ENCODE measurements at regions not wholly inside any gene's neighbourhood (a gene's known extent, or its start where the extent isn't known, plus 50 kb on each side); places are given as distances from the start of the nearest gene placed in this dataset.

DNA sequence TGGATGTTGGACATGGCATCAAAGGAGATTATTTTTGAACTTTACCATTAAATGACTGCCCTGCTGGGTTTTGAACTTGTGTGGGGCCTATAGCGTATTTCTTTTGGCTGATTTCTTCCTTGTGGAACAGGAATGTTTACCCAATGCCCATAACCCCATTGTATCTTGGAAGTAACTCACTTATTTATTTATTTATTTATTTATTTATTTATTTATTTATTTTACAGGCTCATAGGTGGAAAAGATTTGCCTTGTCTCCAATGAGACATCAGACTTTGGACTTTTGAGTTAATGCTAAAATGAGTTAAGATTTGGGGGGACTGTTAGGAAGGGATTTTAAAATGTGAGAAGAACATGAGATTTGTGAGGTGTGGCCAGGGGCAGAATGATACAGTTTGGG, 273.1 kb downstream of the SLITRK2 start:
- TF ChIP-seq, protein P1, sequence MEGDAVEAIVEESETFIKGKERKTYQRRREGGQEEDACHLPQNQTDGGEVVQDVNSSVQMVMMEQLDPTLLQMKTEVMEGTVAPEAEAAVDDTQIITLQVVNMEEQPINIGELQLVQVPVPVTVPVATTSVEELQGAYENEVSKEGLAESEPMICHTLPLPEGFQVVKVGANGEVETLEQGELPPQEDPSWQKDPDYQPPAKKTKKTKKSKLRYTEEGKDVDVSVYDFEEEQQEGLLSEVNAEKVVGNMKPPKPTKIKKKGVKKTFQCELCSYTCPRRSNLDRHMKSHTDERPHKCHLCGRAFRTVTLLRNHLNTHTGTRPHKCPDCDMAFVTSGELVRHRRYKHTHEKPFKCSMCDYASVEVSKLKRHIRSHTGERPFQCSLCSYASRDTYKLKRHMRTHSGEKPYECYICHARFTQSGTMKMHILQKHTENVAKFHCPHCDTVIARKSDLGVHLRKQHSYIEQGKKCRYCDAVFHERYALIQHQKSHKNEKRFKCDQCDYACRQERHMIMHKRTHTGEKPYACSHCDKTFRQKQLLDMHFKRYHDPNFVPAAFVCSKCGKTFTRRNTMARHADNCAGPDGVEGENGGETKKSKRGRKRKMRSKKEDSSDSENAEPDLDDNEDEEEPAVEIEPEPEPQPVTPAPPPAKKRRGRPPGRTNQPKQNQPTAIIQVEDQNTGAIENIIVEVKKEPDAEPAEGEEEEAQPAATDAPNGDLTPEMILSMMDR (IDR thresholded peaks at IDR 0.05; ENCODE audit: low read length), result no peak
- TF ChIP-seq EZH2 (IDR thresholded peaks at IDR 0.05; ENCODE audit: borderline replicate concordance, low read length), result no peak

Data from OCI-LY1 (cell line).